ENCODE measurements at regions not wholly inside any gene's neighbourhood (a gene's known extent, or its start where the extent isn't known, plus 50 kb on each side); places are given as distances from the start of the nearest gene placed in this dataset.

- TF ChIP-seq POU2F2 (IDR thresholded peaks at IDR 0.05; ENCODE audit: low read depth, low read length), result no peak
- TF ChIP-seq POLR2A (IDR thresholded peaks at IDR 0.05; ENCODE audit: low read depth, low read length), result no peak
- no peak for TF ChIP-seq TAF1 (IDR thresholded peaks at IDR 0.05; ENCODE audit: low read depth, low read length)
Observed at GRCh38 chr3:135393159-135393558, 572.4 kb upstream of the PPP2R3A start.

All from GM12891 (cell line).